ENCODE measurements at regions not wholly inside any gene's neighbourhood (a gene's known extent, or its start where the extent isn't known, plus 50 kb on each side); places are given as distances from the start of the nearest gene placed in this dataset.

GRCh38 chr22:26996154-26996553 lies 338.8 kb downstream of the MIAT start:
- no peaks in the 10 kb centered on the region for H3K79me2 ChIP-seq (ENCODE audit: low read length)
- peaks cover 7% of the 10 kb centered on the region; the same call in 1 of the 2 replicates for H3K27me3 ChIP-seq (ENCODE audit: low read depth, low read length)
- TF ChIP-seq CTCF (IDR thresholded peaks at IDR 0.05; ENCODE audit: low read depth, low read length) (no peak), EZH2phosphoT487 (IDR thresholded peaks at IDR 0.05; ENCODE audit: low read depth) (no peak)
- no peaks in the 10 kb centered on the region for H3K9me3 ChIP-seq (ENCODE audit: insufficient read depth, low read length)
- no peaks in the 10 kb centered on the region for H3K4me1 ChIP-seq (ENCODE audit: low read length)
- H3K36me3 ChIP-seq (replicated peaks; ENCODE audit: low read depth, low read length), result no peaks in the 10 kb centered on the region
- H4K20me1 ChIP-seq (ENCODE audit: insufficient read depth, low read length), result peaks cover 6% of the 10 kb centered on the region; the same call in 1 of the 2 replicates
- no peak overlapping the region for H3K9ac ChIP-seq (ENCODE audit: low read length)
- no peak overlapping the region for H2AFZ ChIP-seq (ENCODE audit: low read depth, low read length)
- H3K4me2 ChIP-seq (ENCODE audit: low read length), result no peak overlapping the region
- H3K27ac ChIP-seq (ENCODE audit: low read length), result no peak overlapping the region
- H3K4me3 ChIP-seq (ENCODE audit: low read length), result no peak overlapping the region

- no peaks in the 10 kb centered on the region for H3K4me1 ChIP-seq (ENCODE audit: low read length)
- no peaks in the 10 kb centered on the region for H3K79me2 ChIP-seq (ENCODE audit: low read length)
- H3K4me2 ChIP-seq (ENCODE audit: low read length), result no peak overlapping the region
- TF ChIP-seq EZH2phosphoT487 (IDR thresholded peaks at IDR 0.05; ENCODE audit: low read depth), result no peak
- TF ChIP-seq CTCF (IDR thresholded peaks at IDR 0.05; ENCODE audit: low read depth, low read length), result no peak
- no peaks in the 10 kb centered on the region for H3K36me3 ChIP-seq (replicated peaks; ENCODE audit: low read depth, low read length)
- no peak overlapping the region for H3K27ac ChIP-seq (ENCODE audit: low read length)
- H3K4me3 ChIP-seq (ENCODE audit: low read length), result no peak overlapping the region
- no peak overlapping the region for H3K9ac ChIP-seq (ENCODE audit: low read length)
- peaks cover 7% of the 10 kb centered on the region for H3K27me3 ChIP-seq (ENCODE audit: low read depth, low read length)
- no peak overlapping the region for H2AFZ ChIP-seq (ENCODE audit: low read depth, low read length)
- H4K20me1 ChIP-seq (ENCODE audit: insufficient read depth, low read length), result no peaks in the 10 kb centered on the region
- H3K9me3 ChIP-seq (ENCODE audit: insufficient read depth, low read length), result no peaks in the 10 kb centered on the region
These were observed 340.7 kb downstream of the MIAT start for GRCh38 chr22:26998129-26998528.

GRCh38 chr22:26998716-26999115 lies 341.3 kb downstream of the MIAT start:
- TF ChIP-seq EZH2phosphoT487 (IDR thresholded peaks at IDR 0.05; ENCODE audit: low read depth) (no peak), CTCF (IDR thresholded peaks at IDR 0.05; ENCODE audit: low read depth, low read length) (no peak)
- no peaks in the 10 kb centered on the region for H3K36me3 ChIP-seq (replicated peaks; ENCODE audit: low read depth, low read length)
- H4K20me1 ChIP-seq (ENCODE audit: insufficient read depth, low read length), result no peaks in the 10 kb centered on the region
- H3K27me3 ChIP-seq (ENCODE audit: low read depth, low read length), result peaks cover 7% of the 10 kb centered on the region
- H3K79me2 ChIP-seq (ENCODE audit: low read length), result no peaks in the 10 kb centered on the region
- no peak overlapping the region for H3K27ac ChIP-seq (ENCODE audit: low read length)
- no peaks in the 10 kb centered on the region for H3K4me1 ChIP-seq (ENCODE audit: low read length)
- no peaks in the 10 kb centered on the region for H3K9me3 ChIP-seq (ENCODE audit: insufficient read depth, low read length)
- H2AFZ ChIP-seq (ENCODE audit: low read depth, low read length), result no peak overlapping the region
- no peak overlapping the region for H3K4me3 ChIP-seq (ENCODE audit: low read length)
- no peak overlapping the region for H3K4me2 ChIP-seq (ENCODE audit: low read length)
- H3K9ac ChIP-seq (ENCODE audit: low read length), result no peak overlapping the region

- Histone ChIP-seq H2AFZ (ENCODE audit: low read depth, low read length) (no peak overlapping the region), H3K9ac (ENCODE audit: low read length) (no peak overlapping the region), H3K79me2 (ENCODE audit: low read length) (no peaks in the 10 kb centered on the region), H3K36me3 (replicated peaks; ENCODE audit: low read depth, low read length) (no peaks in the 10 kb centered on the region), H3K4me2 (ENCODE audit: low read length) (no peak overlapping the region), H3K4me1 (ENCODE audit: low read length) (no peaks in the 10 kb centered on the region), H3K9me3 (ENCODE audit: insufficient read depth, low read length) (no peaks in the 10 kb centered on the region), H4K20me1 (ENCODE audit: insufficient read depth, low read length) (no peaks in the 10 kb centered on the region), H3K27me3 (ENCODE audit: low read depth, low read length) (peaks cover 31% of the 10 kb centered on the region), H3K27ac (ENCODE audit: low read length) (no peak overlapping the region), H3K4me3 (ENCODE audit: low read length) (no peak overlapping the region)
- TF ChIP-seq CTCF (IDR thresholded peaks at IDR 0.05; ENCODE audit: low read depth, low read length), result no peak
- no peak for TF ChIP-seq EZH2phosphoT487 (IDR thresholded peaks at IDR 0.05; ENCODE audit: low read depth)
These were observed 345.9 kb downstream of the MIAT start for GRCh38 chr22:27003297-27003696.
